NCI-H460 (cell line): ENCODE measurements at regions not wholly inside any gene's neighbourhood (a gene's known extent, or its start where the extent isn't known, plus 50 kb on each side); places are given as distances from the start of the nearest gene placed in this dataset.

Source experiments
- DNase-seq: peaks from one replicate; pipeline ENCODE4 v3.0.0-alpha.2; 2016; ENCODE audit warnings: low read depth; ENCODE audit errors: extremely low read depth

- DNase-seq: no peak
These were observed 346.9 kb downstream of the MYCN start for GRCh38 chr2:16287281-16287680.

- DNase-seq: no peak
These were observed 345.6 kb downstream of the MYCN start for GRCh38 chr2:16285813-16286510.

GRCh38 chr2:16284941-16285625 is 344.7 kb downstream of the MYCN start:
- no peak for DNase-seq

- no peak for DNase-seq
These were observed 342.9 kb downstream of the MYCN start for GRCh38 chr2:16283071-16283850.

- DNase-seq: no peak
These were observed 342.2 kb downstream of the MYCN start for GRCh38 chr2:16282511-16282910.

- DNase-seq: peak; percentile 4
These were observed 341.3 kb downstream of the MYCN start for GRCh38 chr2:16281451-16282335.

- DNase-seq: no peak
These were observed 339.7 kb downstream of the MYCN start for GRCh38 chr2:16280081-16280480.

- DNase-seq: no peak
These were observed 339.3 kb downstream of the MYCN start for GRCh38 chr2:16279641-16280040.

- DNase-seq: no peak
These were observed 338.8 kb downstream of the MYCN start for GRCh38 chr2:16279201-16279570.

- DNase-seq: no peak
These were observed 338.3 kb downstream of the MYCN start for GRCh38 chr2:16278421-16279200.

GRCh38 chr2:16277117-16277516 is 336.8 kb downstream of the MYCN start:
- no peak for DNase-seq

- DNase-seq: no peak
These were observed 335.3 kb downstream of the MYCN start for GRCh38 chr2:16275661-16276060.

GRCh38 chr2:16275131-16275530 is 334.8 kb downstream of the MYCN start:
- DNase-seq: no peak

GRCh38 chr2:16273111-16273510 is 332.8 kb downstream of the MYCN start:
- DNase-seq: no peak

- no peak for DNase-seq
These were observed 331.9 kb downstream of the MYCN start for GRCh38 chr2:16272038-16272788.

- no peak for DNase-seq
These were observed 331.0 kb downstream of the MYCN start for GRCh38 chr2:16271231-16271896.

- DNase-seq: no peak
These were observed 330.1 kb downstream of the MYCN start for GRCh38 chr2:16270441-16270840.

- no peak for DNase-seq
These were observed 328.1 kb downstream of the MYCN start for GRCh38 chr2:16268301-16269000.
